Hepatocyte (in vitro differentiated cells): ENCODE measurements at regions not wholly inside any gene's neighbourhood (a gene's known extent, or its start where the extent isn't known, plus 50 kb on each side); places are given as distances from the start of the nearest gene placed in this dataset.

Experiments used
- CTCF ChIP-seq: fragments of 200-600 bp; sonication (generic); IDR thresholded peaks from 2 replicates; pipeline ENCODE4 v1.5.1; 2016; ENCODE audit warnings: antibody characterized with exemption, mild to moderate bottlenecking; ENCODE audit not compliant: poor library complexity
- EZH2 ChIP-seq: fragments of 200-600 bp; sonication (generic); IDR thresholded peaks from 2 replicates; pipeline ENCODE4 v1.6.1; 2016; ENCODE audit warnings: antibody characterized with exemption, mild to moderate bottlenecking, borderline replicate concordance
- EZH2phosphoT487 ChIP-seq: fragments of 200-600 bp; sonication (generic); IDR thresholded peaks from one replicate; pipeline ENCODE4 v1.6.1; 2018; ENCODE audit warnings: antibody characterized with exemption, mild to moderate bottlenecking, low read depth, moderate library complexity; ENCODE audit not compliant: unreplicated experiment, severe bottlenecking

GRCh38 chr13:21932996-21933395 is 262.1 kb downstream of the FGF9 start:
- TF ChIP-seq CTCF (no peak), EZH2 (no peak), EZH2phosphoT487 (no peak)
